ENCODE measurements at regions not wholly inside any gene's neighbourhood (a gene's known extent, or its start where the extent isn't known, plus 50 kb on each side); places are given as distances from the start of the nearest gene placed in this dataset.

- TF ChIP-seq CTCF (optimal IDR thresholded peaks at IDR 0.05 in 1 of 3, IDR thresholded peaks at IDR 0.05 in 1 of 3, conservative IDR thresholded peaks at IDR 0.05 in 1 of 3; ENCODE audit: extremely low read depth in 1 of 3, insufficient read depth in 2 of 3, low read length in 3 of 3) (no peak), EZH2 (IDR thresholded peaks at IDR 0.05; ENCODE audit: low read length) (no peak)
Observed at GRCh38 chrX:137143864-137144263, 110.1 kb upstream of the GPR101 start.

Data from keratinocyte (primary cell).